Skin epidermis (tissue), 12 donors: ENCODE measurements at regions not wholly inside any gene's neighbourhood (a gene's known extent, or its start where the extent isn't known, plus 50 kb on each side); places are given as distances from the start of the nearest gene placed in this dataset.
"Not testable (repeated sequence)": the region's sequence is repeated elsewhere in the genome, so short reads cannot be mapped to it uniquely, and the experiment has no call there.

Experiments
- H3K27ac ChIP-seq, 21 experiments: fragments of 200-600 bp; sonication (generic) in 11 of 21; one replicate each; pipeline ENCODE4 v1.5.0; 2020; ENCODE audit warnings: mild to moderate bottlenecking in 3 of 21, inconsistent platforms in 2 of 21, moderate library complexity in 2 of 21
- H3K4me3 ChIP-seq, 7 experiments: fragments of 200-600 bp; sonication (generic) in 2 of 7; one replicate each; pipeline ENCODE4 v1.5.0; 2020; ENCODE audit warnings: inconsistent platforms in 2 of 7, mild to moderate bottlenecking in 2 of 7, moderate library complexity in 1 of 7

DNA sequence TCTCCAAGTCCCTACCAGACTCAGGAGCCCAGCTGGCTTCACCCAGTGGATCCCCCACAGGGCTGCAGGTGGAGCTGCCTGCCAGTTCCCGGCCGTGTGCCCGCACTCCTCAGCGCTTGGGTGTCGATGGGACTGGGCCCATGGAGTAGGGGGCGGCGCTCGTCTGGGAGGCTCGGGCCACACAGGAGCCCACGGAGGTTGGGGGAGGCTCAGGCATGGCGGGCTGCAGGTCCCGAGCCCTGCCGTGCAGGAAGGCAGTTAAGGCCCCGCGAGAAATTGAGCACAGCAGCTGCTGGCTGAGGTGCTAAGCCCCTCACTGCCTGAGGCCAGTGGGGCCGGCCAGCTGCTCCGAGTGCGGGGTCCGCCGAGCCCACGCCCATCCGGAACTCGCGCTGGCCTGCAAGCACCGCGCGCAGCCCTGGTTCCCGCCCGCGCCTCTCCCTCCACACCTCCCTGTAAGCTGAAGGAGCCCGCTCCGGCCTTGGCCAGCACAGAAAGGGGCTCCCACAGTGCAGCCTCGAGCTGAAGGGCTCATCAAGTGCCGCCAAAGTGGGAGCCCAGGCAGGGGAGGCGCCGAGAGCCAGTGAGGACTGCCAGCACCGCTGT is 1771.1 kb downstream of the OLFM4 start:
- H3K4me3 ChIP-seq: no peak overlapping the region
- no peak overlapping the region for H3K27ac ChIP-seq

- no peak overlapping the region for H3K4me3 ChIP-seq
- no peak overlapping the region for H3K27ac ChIP-seq
Measured at GRCh38 chr13:54802226-54802625, 1773.6 kb downstream of the OLFM4 start.

DNA sequence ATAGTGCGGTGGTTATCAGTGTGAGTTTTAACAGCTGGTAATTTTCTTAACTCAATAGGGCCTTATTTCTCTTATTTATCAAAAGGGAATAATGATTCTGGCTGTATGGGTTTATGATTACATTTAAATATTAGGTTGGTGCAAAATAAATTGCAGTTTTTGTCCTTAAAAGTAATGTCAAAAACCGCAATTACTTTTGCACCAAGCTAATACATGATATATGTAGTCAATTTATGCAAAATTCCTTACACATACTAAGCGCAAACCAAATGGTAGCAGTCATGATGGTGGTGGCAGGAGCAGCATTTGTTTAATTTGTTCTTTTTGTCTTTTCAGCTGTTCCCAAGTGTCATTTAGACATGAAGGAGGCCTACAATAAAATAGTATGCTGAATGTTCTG is 1777.1 kb downstream of the OLFM4 start:
- H3K27ac ChIP-seq: no peak overlapping the region
- no peak overlapping the region for H3K4me3 ChIP-seq

DNA sequence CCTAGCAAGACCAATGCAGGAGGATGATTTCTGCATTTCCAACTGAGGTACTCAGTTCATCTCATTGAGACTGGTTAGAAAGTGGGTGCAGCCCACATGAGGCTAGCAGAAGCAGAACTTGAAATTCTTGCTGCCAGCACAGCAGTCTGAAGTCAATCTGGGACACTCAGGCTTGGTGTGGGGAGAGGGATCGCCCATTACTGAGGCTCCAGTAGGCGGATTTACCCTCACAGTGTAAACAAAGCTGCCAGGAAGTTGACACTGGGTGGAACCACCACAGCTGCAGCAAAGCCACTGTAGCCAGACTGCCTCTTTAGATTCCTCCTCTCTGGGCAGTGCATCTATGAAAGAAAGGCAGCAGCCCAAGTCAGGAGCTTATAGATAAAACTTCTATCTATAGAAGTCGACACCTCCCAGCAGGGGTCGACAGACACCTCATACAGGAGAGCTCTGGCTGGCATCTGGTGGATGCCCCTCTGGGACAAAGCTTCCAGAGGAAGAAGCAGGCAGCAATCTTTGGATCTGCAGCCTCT is 1793.4 kb downstream of the OLFM4 start:
- H3K4me3 ChIP-seq, H3K27ac ChIP-seq: not testable (repeated sequence)

DNA sequence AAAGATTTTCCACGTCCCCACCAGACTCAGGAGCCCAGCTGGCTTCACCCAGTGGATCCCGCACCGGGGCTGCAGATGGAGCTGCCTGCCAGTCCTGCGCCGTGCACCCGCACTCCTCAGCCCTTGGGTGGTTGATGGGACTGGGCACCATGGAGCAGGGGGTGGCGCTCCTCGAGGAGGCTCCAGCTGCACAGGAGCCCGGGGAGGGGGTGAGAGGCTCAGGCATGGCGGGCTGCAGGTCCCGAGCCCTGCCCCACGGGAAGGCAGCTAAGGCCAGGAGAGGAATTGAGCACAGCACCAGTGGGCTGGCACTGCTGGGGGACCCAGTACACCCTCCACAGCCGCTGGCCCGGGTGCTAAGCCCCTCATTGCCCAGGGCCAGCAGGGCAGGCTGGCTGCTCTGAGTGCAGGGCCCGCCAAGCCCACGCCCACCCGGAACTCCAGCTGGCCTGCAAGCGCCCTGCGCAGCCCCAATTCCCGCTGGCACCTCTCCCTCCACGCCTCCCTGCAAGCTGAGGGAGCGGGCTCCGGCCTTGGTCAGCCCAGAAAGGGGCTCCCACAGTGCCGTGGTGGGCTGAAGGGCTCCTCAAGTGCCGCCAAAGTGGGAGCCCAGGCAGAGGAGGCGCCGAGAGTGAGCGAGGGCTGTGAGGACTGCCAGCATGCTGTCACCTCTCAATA is 1800.9 kb downstream of the OLFM4 start:
- H3K27ac ChIP-seq, H3K4me3 ChIP-seq: not testable (repeated sequence)

GRCh38 chr13:54836273-54836672 is 1807.7 kb downstream of the OLFM4 start:
- Histone ChIP-seq H3K27ac (no peak overlapping the region), H3K4me3 (no peak overlapping the region)

GRCh38 chr13:54841682-54842081 is 1813.1 kb downstream of the OLFM4 start:
- H3K27ac ChIP-seq: no peak overlapping the region
- H3K4me3 ChIP-seq: no peak overlapping the region

DNA sequence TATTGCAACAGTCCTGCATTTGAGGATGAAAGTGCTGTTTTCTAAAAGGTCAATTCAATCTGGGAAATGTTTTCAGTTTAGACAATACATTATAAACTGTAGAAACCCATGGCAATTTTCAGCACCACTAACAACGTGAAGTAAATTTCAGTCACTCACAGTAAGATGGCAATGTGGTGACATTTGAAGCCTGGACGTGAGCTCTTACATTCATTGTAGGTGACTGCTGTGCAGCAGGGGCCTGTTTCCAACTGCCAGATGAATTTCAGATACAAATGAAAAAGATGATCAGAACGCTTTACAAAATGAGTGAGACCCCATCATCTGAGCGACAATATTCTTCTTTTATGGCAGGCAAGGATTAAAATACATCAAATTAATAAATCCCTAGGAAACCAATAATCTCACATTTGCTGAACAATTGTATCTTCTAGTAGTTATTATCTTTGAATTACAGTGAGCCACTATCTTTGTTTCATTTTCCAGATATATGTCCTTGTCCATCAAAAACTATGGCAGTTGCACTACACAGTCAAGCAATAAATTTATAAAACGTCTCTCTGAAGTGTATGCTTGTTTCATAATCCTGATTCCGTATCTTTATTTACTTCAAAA is 1816.8 kb downstream of the OLFM4 start:
- Histone ChIP-seq H3K4me3 (no peak overlapping the region), H3K27ac (no peak overlapping the region)

DNA sequence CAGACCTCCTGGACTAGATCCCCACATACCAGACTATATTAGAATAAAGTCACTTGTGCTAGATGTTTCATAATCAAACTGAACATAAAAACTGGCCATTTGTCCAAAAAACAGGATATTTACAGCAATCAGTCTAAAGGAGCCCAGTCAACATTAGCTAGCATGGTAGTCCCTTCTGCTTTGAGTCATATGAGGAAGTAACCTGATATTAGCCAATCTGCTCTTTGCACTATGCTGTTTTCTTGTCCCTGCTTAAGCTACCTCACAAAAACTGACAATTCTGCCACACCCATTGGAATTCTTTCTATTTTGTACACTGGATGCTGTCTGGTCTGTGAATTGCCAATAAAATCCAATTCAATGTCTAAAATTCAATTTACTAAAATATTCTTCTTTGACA is 1824.2 kb downstream of the OLFM4 start:
- Histone ChIP-seq H3K4me3 (no peak overlapping the region), H3K27ac (no peak overlapping the region)

- H3K4me3 ChIP-seq: no peak overlapping the region
Measured at GRCh38 chr13:54859827-54860226, 1831.2 kb downstream of the OLFM4 start.

DNA sequence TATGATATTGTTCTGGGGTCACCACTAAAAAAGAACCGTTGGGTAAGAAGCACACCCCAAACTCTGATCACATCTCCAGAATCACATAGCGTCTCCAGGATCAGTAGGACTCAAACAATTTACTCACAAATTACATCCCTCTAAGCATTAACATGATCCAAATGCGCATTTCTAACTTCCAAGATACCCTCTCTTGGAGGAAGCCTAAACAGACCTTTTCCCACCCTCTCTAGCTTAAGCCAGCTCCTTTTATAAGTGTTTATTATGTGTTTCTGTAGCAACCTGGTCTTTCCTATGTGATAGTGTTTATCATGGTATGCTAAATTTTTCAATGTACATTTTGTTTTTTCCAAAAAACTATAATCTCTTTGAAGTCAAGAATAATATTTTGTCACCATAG is 1846.5 kb downstream of the OLFM4 start:
- H3K27ac ChIP-seq: no peak overlapping the region
- no peak overlapping the region for H3K4me3 ChIP-seq

More at GRCh38 chr13:54859827-54860226, 1831.2 kb downstream of the OLFM4 start:
- no peak overlapping the region for H3K27ac ChIP-seq

DNA sequence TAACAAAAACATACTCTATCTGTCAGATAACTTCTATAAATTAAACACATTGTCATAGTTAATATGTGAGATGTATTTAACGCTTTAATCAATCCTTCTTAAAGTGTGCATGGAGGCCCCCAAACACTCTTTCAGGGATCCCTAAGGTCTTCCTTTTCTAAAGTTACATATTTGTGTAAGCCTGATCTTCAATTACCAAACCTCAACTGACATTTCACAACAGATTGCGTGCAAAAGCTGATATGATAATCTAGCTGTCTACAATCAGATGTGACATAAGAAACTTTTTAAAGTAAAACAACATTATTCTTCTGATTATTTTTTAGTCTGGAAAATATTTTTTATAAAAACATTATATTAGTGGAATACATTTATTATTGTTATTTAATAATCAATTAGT is 1850.4 kb downstream of the OLFM4 start:
- H3K4me3 ChIP-seq: no peak overlapping the region
- no peak overlapping the region for H3K27ac ChIP-seq

DNA sequence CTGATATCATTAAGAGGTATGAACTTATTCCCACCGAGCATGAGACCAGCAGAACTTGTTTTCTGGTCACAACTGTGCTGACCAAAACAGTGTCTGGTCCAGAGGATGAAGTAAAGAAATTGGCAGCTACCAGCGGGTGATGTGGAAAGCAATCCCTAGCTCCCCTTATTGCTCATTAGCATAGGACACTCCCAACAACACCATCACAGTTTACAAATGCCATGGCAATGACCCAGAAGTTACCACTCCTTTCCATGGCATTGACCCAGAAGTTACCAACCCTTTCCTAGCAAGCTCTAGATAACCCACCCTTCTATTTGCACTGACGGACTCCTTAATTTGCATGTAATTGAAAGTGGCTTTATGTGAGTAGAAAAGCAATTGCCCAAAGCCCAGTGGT is 1856.1 kb downstream of the OLFM4 start:
- Histone ChIP-seq H3K27ac (no peak overlapping the region), H3K4me3 (no peak overlapping the region)

DNA sequence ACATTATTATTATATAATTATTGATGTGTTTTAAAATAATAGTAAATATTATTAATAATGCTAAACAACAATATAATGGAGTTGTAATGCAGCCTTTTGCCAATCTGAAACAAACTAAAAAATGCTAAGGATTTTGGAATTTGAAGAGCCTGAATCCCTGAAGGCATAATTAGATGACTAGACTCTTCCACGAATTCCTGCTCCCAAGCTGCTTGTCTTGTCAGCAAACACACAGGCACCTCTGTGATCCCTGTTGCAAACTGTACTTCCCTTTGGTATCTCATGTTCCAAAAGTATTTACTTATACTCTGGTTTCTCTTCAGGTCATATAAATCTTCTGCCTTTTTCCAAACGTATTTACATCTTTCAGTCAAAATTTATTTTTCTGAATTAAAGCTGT is 1862.4 kb downstream of the OLFM4 start:
- Histone ChIP-seq H3K27ac (no peak overlapping the region), H3K4me3 (no peak overlapping the region)

- Histone ChIP-seq H3K4me3 (no peak overlapping the region), H3K27ac (no peak overlapping the region)
Measured at GRCh38 chr13:54901316-54901715, 1872.7 kb downstream of the OLFM4 start.

DNA sequence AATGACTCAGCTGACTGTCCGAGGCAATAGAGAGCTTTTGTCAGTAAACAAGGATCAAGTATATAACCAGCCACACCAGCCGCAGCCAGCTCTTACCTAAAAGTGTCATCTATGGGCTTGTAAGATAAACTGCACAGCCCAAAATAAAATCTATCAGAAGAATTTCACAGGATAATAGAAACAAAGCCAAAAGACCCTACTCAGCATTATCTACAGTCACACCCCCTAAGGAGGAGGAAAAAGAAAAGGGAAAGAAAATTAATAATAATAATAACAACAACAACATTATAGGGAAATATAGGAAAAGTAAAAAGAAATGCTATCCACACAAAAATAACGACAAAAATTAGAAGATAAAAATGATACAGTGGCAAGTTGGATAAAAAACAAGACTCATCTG is 1883.8 kb downstream of the OLFM4 start:
- Histone ChIP-seq H3K27ac (no peak overlapping the region), H3K4me3 (no peak overlapping the region)

- no peak overlapping the region for H3K27ac ChIP-seq
- no peak overlapping the region for H3K4me3 ChIP-seq
Measured at GRCh38 chr13:54913668-54914067, 1885.1 kb downstream of the OLFM4 start.

DNA sequence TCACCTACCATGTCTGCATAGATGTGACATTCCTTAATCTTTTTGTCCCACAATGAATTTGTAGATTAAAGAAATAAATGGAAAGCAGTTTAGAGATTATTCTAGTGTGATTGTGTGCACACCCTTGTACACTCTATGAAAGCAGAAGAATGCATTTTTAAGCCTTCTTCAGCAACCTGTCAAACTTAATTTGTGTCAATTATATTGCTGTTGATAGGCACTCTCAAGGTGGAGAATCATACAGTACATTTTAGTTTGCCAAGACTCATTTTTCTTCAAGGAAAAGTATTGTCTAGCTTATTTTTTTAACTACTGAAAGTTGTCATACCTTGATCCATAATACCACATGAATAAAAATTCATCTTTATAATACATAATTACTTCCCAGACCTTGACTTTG is 1898.9 kb downstream of the OLFM4 start:
- Histone ChIP-seq H3K4me3 (no peak overlapping the region), H3K27ac (no peak overlapping the region)

GRCh38 chr13:54928071-54928470 is 1899.5 kb downstream of the OLFM4 start:
- no peak overlapping the region for H3K27ac ChIP-seq
- no peak overlapping the region for H3K4me3 ChIP-seq

DNA sequence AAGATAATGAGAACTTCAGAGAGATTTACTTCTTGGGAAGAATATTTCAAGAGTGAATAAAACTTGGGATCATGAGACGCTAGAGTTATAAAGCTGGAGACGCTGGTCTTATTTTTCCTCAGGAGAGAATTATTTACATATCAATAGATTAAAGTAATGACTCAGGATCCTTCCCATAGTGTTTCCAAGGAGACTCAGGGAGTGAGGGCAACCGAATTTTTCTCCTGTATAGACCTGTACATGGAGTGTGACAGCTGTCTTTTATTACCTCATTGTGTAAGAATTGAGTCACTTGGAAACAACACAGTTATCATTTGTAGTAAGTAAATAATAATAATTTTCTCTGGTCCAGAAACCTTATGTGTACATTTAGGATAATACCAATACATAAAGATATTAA is 1905.5 kb downstream of the OLFM4 start:
- Histone ChIP-seq H3K4me3 (no peak overlapping the region), H3K27ac (peak overlapping the region in 2 of 21 experiments; percentile 37 to 57)

GRCh38 chr13:54945973-54946372 is 1917.4 kb downstream of the OLFM4 start:
- H3K4me3 ChIP-seq: no peak overlapping the region
- no peak overlapping the region for H3K27ac ChIP-seq
